MV-4-11 (cell line): ENCODE measurements at regions not wholly inside any gene's neighbourhood (a gene's known extent, or its start where the extent isn't known, plus 50 kb on each side); places are given as distances from the start of the nearest gene placed in this dataset.

Source experiments
- DNase-seq: peaks from one replicate; lab custom pipeline; 2025; lab: John Stamatoyannopoulos, UW

GRCh38 chr4:123939621-123940020 is 543.0 kb downstream of the SPRY1 start:
- no peak for DNase-seq

GRCh38 chr4:123940604-123941003 is 544.0 kb downstream of the SPRY1 start:
- DNase-seq: no peak

- DNase-seq: no peak
Observed at GRCh38 chr4:123941306-123941705, 544.7 kb downstream of the SPRY1 start.

- DNase-seq: no peak
Observed at GRCh38 chr4:123943976-123944375, 547.4 kb downstream of the SPRY1 start.

- DNase-seq: no peak
Observed at GRCh38 chr4:123945301-123945700, 548.7 kb downstream of the SPRY1 start.

GRCh38 chr4:123950530-123950929 is 553.9 kb downstream of the SPRY1 start:
- no peak for DNase-seq

GRCh38 chr4:123952530-123953274 is 556.1 kb downstream of the SPRY1 start:
- no peak for DNase-seq

- DNase-seq: no peak
Observed at GRCh38 chr4:123953566-123953965, 557.0 kb downstream of the SPRY1 start.

- DNase-seq: no peak
Observed at GRCh38 chr4:123954220-123954619, 557.6 kb downstream of the SPRY1 start.

GRCh38 chr4:123955167-123955800 is 558.7 kb downstream of the SPRY1 start:
- DNase-seq: no peak

- no peak for DNase-seq
Observed at GRCh38 chr4:123956204-123956603, 559.6 kb downstream of the SPRY1 start.

- DNase-seq: no peak
Observed at GRCh38 chr4:123966990-123967769, 570.6 kb downstream of the SPRY1 start.

GRCh38 chr4:123972031-123972430 is 575.4 kb downstream of the SPRY1 start:
- DNase-seq: no peak

- DNase-seq: no peak
Observed at GRCh38 chr4:123974386-123975149, 578.0 kb downstream of the SPRY1 start.

- no peak for DNase-seq
Observed at GRCh38 chr4:123976285-123976684, 579.7 kb downstream of the SPRY1 start.

- no peak for DNase-seq
Observed at GRCh38 chr4:123976819-123977218, 580.2 kb downstream of the SPRY1 start.

GRCh38 chr4:123977641-123978081 is 581.1 kb downstream of the SPRY1 start:
- no peak for DNase-seq

GRCh38 chr4:123978637-123979036 is 582.0 kb downstream of the SPRY1 start:
- no peak for DNase-seq

GRCh38 chr4:123980736-123981300 is 584.2 kb downstream of the SPRY1 start:
- no peak for DNase-seq

GRCh38 chr4:123984886-123985285 is 588.3 kb downstream of the SPRY1 start:
- no peak for DNase-seq

GRCh38 chr4:123986268-123986798 is 589.7 kb downstream of the SPRY1 start:
- DNase-seq: no peak
